ENCODE measurements at regions not wholly inside any gene's neighbourhood (a gene's known extent, or its start where the extent isn't known, plus 50 kb on each side); places are given as distances from the start of the nearest gene placed in this dataset.
A peak's percentile ranks its signal among the peaks of the same experiment; 100 is the strongest.

- peak; percentile 59 for DNase-seq (ENCODE audit: low read depth)
- H3K4me3 ChIP-seq (ENCODE audit: low read depth, low read length) = no peak overlapping the region
- TF ChIP-seq CTCF (conservative IDR thresholded peaks at IDR 0.05; ENCODE audit: low read depth, low read length) = no peak
Measured at GRCh38 chr13:63190742-63191141, 1775.1 kb upstream of the PCDH20 start.

GRCh38 chr13:63190219-63190618 lies 1774.6 kb upstream of the PCDH20 start:
- DNase-seq (ENCODE audit: low read depth) = no peak
- TF ChIP-seq CTCF (conservative IDR thresholded peaks at IDR 0.05; ENCODE audit: low read depth, low read length) = no peak
- no peak overlapping the region for H3K4me3 ChIP-seq (ENCODE audit: low read depth, low read length)

GRCh38 chr13:63189712-63190111 lies 1774.1 kb upstream of the PCDH20 start:
- no peak for DNase-seq (ENCODE audit: low read depth)
- TF ChIP-seq CTCF (conservative IDR thresholded peaks at IDR 0.05; ENCODE audit: low read depth, low read length) = no peak

GRCh38 chr13:63184693-63185092 lies 1769.0 kb upstream of the PCDH20 start:
- no peak for DNase-seq (ENCODE audit: low read depth)
- TF ChIP-seq CTCF (conservative IDR thresholded peaks at IDR 0.05; ENCODE audit: low read depth, low read length) = no peak
- no peak overlapping the region for H3K4me3 ChIP-seq (ENCODE audit: low read depth, low read length)

More at GRCh38 chr13:63189712-63190111, 1774.1 kb upstream of the PCDH20 start:
- no peak overlapping the region for H3K4me3 ChIP-seq (ENCODE audit: low read depth, low read length)

GRCh38 chr13:63175536-63175935 lies 1759.9 kb upstream of the PCDH20 start:
- no peak for TF ChIP-seq CTCF (conservative IDR thresholded peaks at IDR 0.05; ENCODE audit: low read depth, low read length)
- no peak overlapping the region for H3K4me3 ChIP-seq (ENCODE audit: low read depth, low read length)
- no peak for DNase-seq (ENCODE audit: low read depth)

- H3K4me3 ChIP-seq (ENCODE audit: low read depth, low read length) = no peak overlapping the region
- DNase-seq (ENCODE audit: low read depth) = no peak
- TF ChIP-seq CTCF (conservative IDR thresholded peaks at IDR 0.05; ENCODE audit: low read depth, low read length) = no peak
Measured at GRCh38 chr13:63167699-63168337, 1752.2 kb upstream of the PCDH20 start.

GRCh38 chr13:63166345-63166744 lies 1750.7 kb upstream of the PCDH20 start:
- TF ChIP-seq CTCF (conservative IDR thresholded peaks at IDR 0.05; ENCODE audit: low read depth, low read length) = no peak
- no peak for DNase-seq (ENCODE audit: low read depth)
- H3K4me3 ChIP-seq (ENCODE audit: low read depth, low read length) = no peak overlapping the region
